ENCODE measurements at regions not wholly inside any gene's neighbourhood (a gene's known extent, or its start where the extent isn't known, plus 50 kb on each side); places are given as distances from the start of the nearest gene placed in this dataset.

DNA sequence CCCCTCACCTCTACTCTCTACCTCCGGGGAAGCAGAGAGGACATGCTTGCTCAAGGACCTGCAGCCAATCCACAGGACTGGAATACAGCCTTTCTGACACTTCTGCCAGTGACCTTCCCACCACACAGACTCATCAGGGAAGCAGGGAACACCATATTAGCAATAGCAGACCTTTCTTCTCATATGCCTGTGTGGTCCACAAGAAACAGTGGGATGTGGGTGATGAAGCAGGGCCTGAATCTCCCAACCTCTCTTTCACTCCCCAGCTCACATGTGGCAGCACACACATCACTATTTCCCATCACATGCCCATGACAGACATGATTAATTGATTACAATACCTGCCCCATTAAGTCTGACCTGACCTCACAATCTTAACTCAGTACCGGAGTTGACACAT, 695.1 kb downstream of the MATN1 start:
- in situ Hi-C loops (cut with HindIII; ENCODE audit: low sequenced_read_pairs) = no loop called here
- TF ChIP-seq, protein P1, sequence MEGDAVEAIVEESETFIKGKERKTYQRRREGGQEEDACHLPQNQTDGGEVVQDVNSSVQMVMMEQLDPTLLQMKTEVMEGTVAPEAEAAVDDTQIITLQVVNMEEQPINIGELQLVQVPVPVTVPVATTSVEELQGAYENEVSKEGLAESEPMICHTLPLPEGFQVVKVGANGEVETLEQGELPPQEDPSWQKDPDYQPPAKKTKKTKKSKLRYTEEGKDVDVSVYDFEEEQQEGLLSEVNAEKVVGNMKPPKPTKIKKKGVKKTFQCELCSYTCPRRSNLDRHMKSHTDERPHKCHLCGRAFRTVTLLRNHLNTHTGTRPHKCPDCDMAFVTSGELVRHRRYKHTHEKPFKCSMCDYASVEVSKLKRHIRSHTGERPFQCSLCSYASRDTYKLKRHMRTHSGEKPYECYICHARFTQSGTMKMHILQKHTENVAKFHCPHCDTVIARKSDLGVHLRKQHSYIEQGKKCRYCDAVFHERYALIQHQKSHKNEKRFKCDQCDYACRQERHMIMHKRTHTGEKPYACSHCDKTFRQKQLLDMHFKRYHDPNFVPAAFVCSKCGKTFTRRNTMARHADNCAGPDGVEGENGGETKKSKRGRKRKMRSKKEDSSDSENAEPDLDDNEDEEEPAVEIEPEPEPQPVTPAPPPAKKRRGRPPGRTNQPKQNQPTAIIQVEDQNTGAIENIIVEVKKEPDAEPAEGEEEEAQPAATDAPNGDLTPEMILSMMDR (IDR thresholded peaks at IDR 0.05; ENCODE audit: low read depth, low read length, missing control alignments) = no peak
- no peak overlapping the region for H3K4me3 ChIP-seq (ENCODE audit: low read depth, low read length)
- DNase-seq (ENCODE audit: low read depth) = no peak

DNA sequence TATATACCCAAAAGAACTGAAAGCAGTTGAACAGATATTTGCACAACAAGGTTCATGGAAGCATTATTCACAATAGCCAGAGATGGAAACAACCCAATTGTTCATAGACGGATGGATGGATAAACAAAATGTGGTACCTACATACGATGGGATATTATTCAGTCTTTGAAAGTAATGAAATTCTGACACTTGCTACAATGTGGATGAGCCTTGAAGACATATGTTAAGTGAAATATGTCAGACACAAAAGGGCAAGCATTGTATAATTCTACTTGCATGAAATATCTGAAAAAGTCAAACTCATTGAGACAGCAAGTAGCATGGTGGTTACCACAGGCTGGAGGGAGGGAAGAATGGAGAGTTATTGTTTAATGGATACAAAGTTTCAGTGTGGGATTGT, 696.1 kb downstream of the MATN1 start:
- TF ChIP-seq, protein P1 (IDR thresholded peaks at IDR 0.05; ENCODE audit: low read depth, low read length, missing control alignments) = no peak
- DNase-seq (ENCODE audit: low read depth) = no peak
- in situ Hi-C loops (cut with HindIII; ENCODE audit: low sequenced_read_pairs) = no loop called here
- no peak overlapping the region for H3K4me3 ChIP-seq (ENCODE audit: low read depth, low read length)

DNA sequence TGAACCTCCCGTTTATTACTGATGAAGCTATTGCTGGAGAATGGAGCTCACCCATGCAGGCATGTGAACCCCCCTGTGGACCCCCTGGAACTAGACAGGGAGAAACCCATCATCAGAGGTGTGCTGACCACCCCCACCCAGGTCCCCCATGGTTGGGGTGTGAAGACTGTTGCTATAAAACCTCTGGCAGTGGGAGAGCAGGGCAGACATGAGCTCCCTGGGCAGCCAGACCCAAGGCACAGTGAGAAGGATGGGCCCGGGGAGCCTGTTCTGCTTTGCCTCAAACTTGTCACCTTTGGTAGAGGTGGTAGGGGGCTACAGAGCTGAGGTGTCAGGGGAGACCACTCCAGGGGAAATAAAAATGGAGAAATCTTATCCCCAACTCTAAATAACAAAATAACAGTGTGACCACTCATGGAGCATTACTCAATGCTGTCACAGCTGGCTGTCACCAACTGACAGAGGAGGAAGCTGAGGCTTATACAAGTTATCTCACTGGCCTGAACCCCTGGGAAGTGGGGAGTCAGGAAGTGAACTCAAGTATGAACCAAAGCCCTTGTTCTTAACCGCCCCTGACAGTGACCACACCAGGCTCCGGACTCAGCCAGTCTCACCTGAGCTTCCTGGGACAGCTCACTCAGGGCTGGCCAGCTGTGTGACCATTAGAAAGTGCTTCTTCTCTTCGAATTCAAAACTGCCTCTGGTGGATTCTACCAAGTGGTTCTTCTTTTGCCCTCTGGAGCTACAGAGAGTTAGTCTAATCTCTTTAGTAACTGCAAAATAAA, 698.8 kb downstream of the MATN1 start:
- no peak overlapping the region for H3K4me3 ChIP-seq (ENCODE audit: low read depth, low read length)
- in situ Hi-C loops (cut with HindIII; ENCODE audit: low sequenced_read_pairs) = no loop called here
- no peak for DNase-seq (ENCODE audit: low read depth)
- TF ChIP-seq, protein P1 (IDR thresholded peaks at IDR 0.05; ENCODE audit: low read depth, low read length, missing control alignments) = no peak

DNA sequence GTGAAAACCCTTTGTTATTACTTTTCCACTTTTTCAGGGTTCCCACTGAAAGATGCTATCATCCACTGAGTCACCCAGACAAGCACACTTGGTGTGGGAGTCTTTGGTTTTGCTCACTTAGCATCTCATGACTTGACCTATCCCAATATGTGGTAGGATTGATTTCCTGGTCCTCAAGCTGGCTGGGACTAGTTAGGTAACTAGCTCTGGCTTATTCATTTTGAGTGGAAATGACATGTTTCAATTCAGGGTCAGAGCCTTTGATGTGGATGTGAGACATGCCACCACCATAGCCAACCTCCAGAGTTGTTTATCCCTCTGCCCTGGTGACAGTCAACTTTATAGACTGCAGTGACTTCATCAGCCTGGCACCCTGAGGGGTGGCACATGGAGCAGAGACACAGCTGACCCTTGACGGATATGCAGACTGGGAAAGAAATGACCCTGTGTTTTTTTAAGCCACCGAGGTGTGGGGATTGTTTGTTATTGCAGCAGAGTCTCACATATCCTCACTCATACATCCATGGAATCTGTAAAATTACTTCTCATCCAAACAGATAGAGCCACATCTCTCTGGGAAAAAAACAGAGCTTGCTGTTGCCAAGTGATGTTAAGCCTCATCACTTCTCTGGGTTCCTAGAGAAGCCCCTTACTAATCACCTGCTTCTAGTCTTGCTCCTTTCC, 699.9 kb downstream of the MATN1 start:
- H3K4me3 ChIP-seq (ENCODE audit: low read depth, low read length) = no peak overlapping the region
- no peak for DNase-seq (ENCODE audit: low read depth)
- TF ChIP-seq, protein P1 (IDR thresholded peaks at IDR 0.05; ENCODE audit: low read depth, low read length, missing control alignments) = no peak
- in situ Hi-C loops (cut with HindIII; ENCODE audit: low sequenced_read_pairs) = no loop called here

DNA sequence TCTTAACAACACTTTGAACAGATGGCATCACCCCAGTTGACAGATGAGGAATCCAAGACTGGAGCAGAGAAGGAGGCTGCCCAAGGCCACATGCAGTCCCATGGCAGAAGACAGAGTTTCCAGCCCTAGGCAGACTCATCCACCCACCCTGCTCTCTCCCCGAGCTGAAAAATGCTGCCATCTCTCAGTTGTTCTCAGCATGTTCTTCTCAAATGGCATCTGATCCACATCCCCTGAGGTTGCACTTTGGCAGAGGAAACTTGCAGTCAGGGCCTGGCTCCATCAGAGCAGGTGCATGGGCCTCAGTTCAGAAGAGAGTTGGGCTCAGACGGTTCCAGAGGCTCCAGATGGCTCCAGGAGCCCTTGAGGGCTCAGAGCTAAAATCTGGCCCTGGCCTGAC, 709.4 kb downstream of the MATN1 start:
- H3K4me3 ChIP-seq (ENCODE audit: low read depth, low read length) = no peak overlapping the region
- TF ChIP-seq, protein P1 (IDR thresholded peaks at IDR 0.05; ENCODE audit: low read depth, low read length, missing control alignments) = no peak
- in situ Hi-C loops (cut with HindIII; ENCODE audit: low sequenced_read_pairs) = no loop called here
- DNase-seq (ENCODE audit: low read depth) = no peak

GRCh38 chr1:30012455-30013440, 710.6 kb downstream of the MATN1 start:
- TF ChIP-seq, protein P1 (IDR thresholded peaks at IDR 0.05; ENCODE audit: low read depth, low read length, missing control alignments) = no peak

More at GRCh38 chr1:30012455-30013440, 710.6 kb downstream of the MATN1 start:
- H3K4me3 ChIP-seq (ENCODE audit: low read depth, low read length) = no peak overlapping the region
- in situ Hi-C loops (cut with HindIII; ENCODE audit: low sequenced_read_pairs) = no loop called here
- DNase-seq (ENCODE audit: low read depth) = no peak
